Neural progenitor cell (in vitro differentiated cells): ENCODE measurements at regions not wholly inside any gene's neighbourhood (a gene's known extent, or its start where the extent isn't known, plus 50 kb on each side); places are given as distances from the start of the nearest gene placed in this dataset.

Experiments used
- DNase-seq: peaks from one replicate; pipeline ENCODE4 v3.0.0-alpha.2; 2016; ENCODE audit warnings: low spot score
- H2AFZ ChIP-seq: fragments of 200-600 bp; sonication (generic); replicated peaks from 2 replicates; pipeline ENCODE4 v1.6.1; 2016; ENCODE audit warnings: antibody characterized with exemption
- H3F3A ChIP-seq: fragments of 200-600 bp; sonication (generic); 2 replicates; pipeline ENCODE4 v1.6.1; 2016; ENCODE audit warnings: antibody characterized with exemption, low read depth
- H3K27ac ChIP-seq: fragments of 200-600 bp; sonication (generic); 2 replicates; pipeline ENCODE4 v1.5.1; 2016; ENCODE audit warnings: mild to moderate bottlenecking
- H3K27me3 ChIP-seq: fragments of 200-600 bp; sonication (generic); 2 replicates; pipeline ENCODE4 v1.6.1; 2016; ENCODE audit warnings: mild to moderate bottlenecking, moderate library complexity
- H3K36me3 ChIP-seq: fragments of 200-600 bp; sonication (generic); 2 replicates; pipeline ENCODE4 v1.5.1; 2016
- H3K4me1 ChIP-seq: fragments of 200-600 bp; sonication (generic); 2 replicates; pipeline ENCODE4 v1.6.1; 2016; ENCODE audit warnings: mixed run types
- H3K4me2 ChIP-seq: fragments of 200-600 bp; sonication (generic); 2 replicates; pipeline ENCODE4 v1.6.1; 2016
- H3K4me3 ChIP-seq: fragments of 200-600 bp; sonication (generic); 2 replicates; pipeline ENCODE4 v1.5.1; 2016
- H3K79me2 ChIP-seq: fragments of 200-600 bp; sonication (generic); 2 replicates; pipeline ENCODE4 v1.6.1; 2016; ENCODE audit warnings: low read depth
- H3K9ac ChIP-seq: fragments of 200-600 bp; sonication (generic); 2 replicates; pipeline ENCODE4 v1.6.1; 2016
- H3K9me3 ChIP-seq: fragments of 200-600 bp; sonication (generic); 2 replicates; pipeline ENCODE4 v1.5.1; 2016; ENCODE audit warnings: low read depth
- H4K20me1 ChIP-seq: fragments of 200-600 bp; sonication (generic); 2 replicates; pipeline ENCODE4 v1.6.1; 2016; ENCODE audit warnings: low read depth
- H3K27ac Mint-ChIP-seq: 3 replicates; pipeline ENCODE4 v1.8.0; 2021; ENCODE audit warnings: mixed read lengths
- H3K27me3 Mint-ChIP-seq: 2 replicates; pipeline ENCODE4 v1.8.0; 2022; ENCODE audit warnings: low read depth, mild to moderate bottlenecking, inconsistent platforms, moderate library complexity, mixed read lengths; ENCODE audit not compliant: insufficient read depth
- H3K36me3 Mint-ChIP-seq: 3 replicates; pipeline ENCODE4 v1.8.0; 2021; ENCODE audit warnings: mixed read lengths
- H3K4me1 Mint-ChIP-seq: 3 replicates; pipeline ENCODE4 v1.8.0; 2021; ENCODE audit warnings: mixed read lengths
- H3K4me3 Mint-ChIP-seq: 3 replicates; pipeline ENCODE4 v1.8.0; 2021; ENCODE audit warnings: mild to moderate bottlenecking, moderate library complexity, mixed read lengths
- H3K9me3 Mint-ChIP-seq: 3 replicates; pipeline ENCODE4 v1.8.0; 2020; ENCODE audit warnings: mixed read lengths
- CTCF ChIP-seq: fragments of 200-600 bp; sonication (generic); IDR thresholded peaks from 2 replicates; pipeline ENCODE4 v1.5.1; 2017; ENCODE audit warnings: antibody characterized with exemption, mild to moderate bottlenecking
- EZH2 ChIP-seq: fragments of 200-600 bp; sonication (generic); IDR thresholded peaks from 2 replicates; pipeline ENCODE4 v1.6.1; 2017; ENCODE audit warnings: antibody characterized with exemption, mild to moderate bottlenecking, moderate library complexity
- EZH2phosphoT487 ChIP-seq: fragments of 200-600 bp; sonication (generic); IDR thresholded peaks from 2 replicates; pipeline ENCODE4 v1.6.1; 2017; ENCODE audit warnings: antibody characterized with exemption

- Mint-ChIP-seq H3K4me3 (no peak overlapping the region), H3K36me3 (no peaks in the 10 kb centered on the region), H3K9me3 (peaks cover 6% of the 10 kb centered on the region), H3K4me1 (no peaks in the 10 kb centered on the region), H3K27ac (no peak overlapping the region), H3K27me3 (peaks cover 5% of the 10 kb centered on the region)
- H3K4me2 ChIP-seq: no peak overlapping the region
- H3K27me3 ChIP-seq: peaks cover 9% of the 10 kb centered on the region
- H3K4me1 ChIP-seq: no peaks in the 10 kb centered on the region
- no peak overlapping the region for H2AFZ ChIP-seq
- no peak overlapping the region for H3K9ac ChIP-seq
- H3K79me2 ChIP-seq: no peaks in the 10 kb centered on the region
- H3K4me3 ChIP-seq: no peak overlapping the region
- H4K20me1 ChIP-seq: no peaks in the 10 kb centered on the region
- no peak for DNase-seq
- no peak for TF ChIP-seq CTCF
- no peak for TF ChIP-seq EZH2
- TF ChIP-seq EZH2phosphoT487: no peak
- no peaks in the 10 kb centered on the region for H3F3A ChIP-seq
- no peaks in the 10 kb centered on the region for H3K9me3 ChIP-seq
- no peaks in the 10 kb centered on the region for H3K36me3 ChIP-seq
- H3K27ac ChIP-seq: no peak overlapping the region
These were observed 190.4 kb upstream of the SOX1 start for GRCh38 chr13:111876506-111876905.

- Histone ChIP-seq H4K20me1 (no peaks in the 10 kb centered on the region), H3K27me3 (peaks cover 9% of the 10 kb centered on the region), H3F3A (no peaks in the 10 kb centered on the region), H3K4me3 (no peak overlapping the region), H3K4me2 (no peak overlapping the region), H3K36me3 (no peaks in the 10 kb centered on the region), H3K79me2 (no peaks in the 10 kb centered on the region), H3K4me1 (no peaks in the 10 kb centered on the region), H3K27ac (no peak overlapping the region), H3K9ac (no peak overlapping the region), H2AFZ (no peak overlapping the region), H3K9me3 (no peaks in the 10 kb centered on the region)
- Mint-ChIP-seq H3K4me3 (no peak overlapping the region), H3K36me3 (no peaks in the 10 kb centered on the region), H3K27ac (no peak overlapping the region), H3K27me3 (peaks cover 6% of the 10 kb centered on the region), H3K4me1 (no peaks in the 10 kb centered on the region), H3K9me3 (peaks cover 6% of the 10 kb centered on the region)
- no peak for TF ChIP-seq EZH2phosphoT487
- TF ChIP-seq CTCF: no peak
- TF ChIP-seq EZH2: no peak
- no peak for DNase-seq
These were observed 189.0 kb upstream of the SOX1 start for GRCh38 chr13:111877906-111878305.

GRCh38 chr13:111879719-111880118, 187.2 kb upstream of the SOX1 start:
- no peaks in the 10 kb centered on the region for H3K36me3 Mint-ChIP-seq
- H3K79me2 ChIP-seq: no peaks in the 10 kb centered on the region
- H3K4me3 ChIP-seq: no peak overlapping the region
- no peaks in the 10 kb centered on the region for H3F3A ChIP-seq
- DNase-seq: no peak
- H3K27ac Mint-ChIP-seq: no peak overlapping the region
- H3K9me3 Mint-ChIP-seq: peaks cover 2% of the 10 kb centered on the region
- no peak overlapping the region for H3K9ac ChIP-seq
- no peak overlapping the region for H3K27ac ChIP-seq
- H3K9me3 ChIP-seq: no peaks in the 10 kb centered on the region
- no peak overlapping the region for H3K4me2 ChIP-seq
- H4K20me1 ChIP-seq: no peaks in the 10 kb centered on the region
- H3K27me3 Mint-ChIP-seq: peaks cover 11% of the 10 kb centered on the region
- no peaks in the 10 kb centered on the region for H3K4me1 Mint-ChIP-seq
- no peak overlapping the region for H3K4me3 Mint-ChIP-seq
- TF ChIP-seq EZH2phosphoT487 (no peak), CTCF (no peak), EZH2 (no peak)
- no peak overlapping the region for H2AFZ ChIP-seq
- H3K27me3 ChIP-seq: peaks cover 9% of the 10 kb centered on the region
- H3K36me3 ChIP-seq: no peaks in the 10 kb centered on the region
- no peaks in the 10 kb centered on the region for H3K4me1 ChIP-seq

GRCh38 chr13:111880185-111880584, 186.8 kb upstream of the SOX1 start:
- Mint-ChIP-seq H3K9me3 (peaks cover 2% of the 10 kb centered on the region), H3K36me3 (no peaks in the 10 kb centered on the region), H3K4me3 (no peak overlapping the region), H3K4me1 (no peaks in the 10 kb centered on the region), H3K27me3 (peaks cover 11% of the 10 kb centered on the region), H3K27ac (no peak overlapping the region)
- no peak for DNase-seq
- H3F3A ChIP-seq: no peaks in the 10 kb centered on the region
- H3K79me2 ChIP-seq: no peaks in the 10 kb centered on the region
- H3K27me3 ChIP-seq: peaks cover 9% of the 10 kb centered on the region
- H4K20me1 ChIP-seq: no peaks in the 10 kb centered on the region
- H2AFZ ChIP-seq: no peak overlapping the region
- no peaks in the 10 kb centered on the region for H3K9me3 ChIP-seq
- no peak overlapping the region for H3K27ac ChIP-seq
- no peak overlapping the region for H3K4me3 ChIP-seq
- H3K4me1 ChIP-seq: no peaks in the 10 kb centered on the region
- no peaks in the 10 kb centered on the region for H3K36me3 ChIP-seq
- no peak overlapping the region for H3K4me2 ChIP-seq
- H3K9ac ChIP-seq: no peak overlapping the region
- TF ChIP-seq CTCF (no peak), EZH2 (no peak), EZH2phosphoT487 (no peak)
